Neural cell (in vitro differentiated cells): ENCODE measurements at regions not wholly inside any gene's neighbourhood (a gene's known extent, or its start where the extent isn't known, plus 50 kb on each side); places are given as distances from the start of the nearest gene placed in this dataset.

Experiments
- H2AFZ ChIP-seq: fragments of 200-600, 300-800 bp; sonication (generic), shearing (Covaris generic); 2 replicates; pipeline ENCODE4 v1.6.0; 2014; ENCODE audit warnings: low read depth, mild to moderate bottlenecking, antibody characterized with exemption, low read length, moderate library complexity
- H3F3A ChIP-seq: fragments of 200-600 bp; shearing (Covaris generic); 2 replicates; pipeline ENCODE4 v1.6.1; 2016; ENCODE audit warnings: mild to moderate bottlenecking, moderate library complexity, mixed read lengths, antibody characterized with exemption, low read length; ENCODE audit not compliant: insufficient read depth, poor library complexity, severe bottlenecking
- H3K27ac ChIP-seq: fragments of 200-600, 300-800 bp; sonication (generic), shearing (Covaris generic); 2 replicates; pipeline ENCODE4 v1.5.1; 2014; ENCODE audit warnings: mild to moderate bottlenecking, low read length, moderate library complexity
- H3K27me3 ChIP-seq: fragments of 300-800, 200-600 bp; sonication (generic), shearing (Covaris generic); 2 replicates; pipeline ENCODE4 v1.6.0; 2014; ENCODE audit warnings: mild to moderate bottlenecking, low read depth, low read length, moderate library complexity; ENCODE audit not compliant: insufficient read depth
- H3K36me3 ChIP-seq: fragments of 300-800, 200-600 bp; sonication (generic), shearing (Covaris generic); 2 replicates; pipeline ENCODE4 v1.5.1; 2014; ENCODE audit warnings: mild to moderate bottlenecking, antibody characterized with exemption, low read length, moderate library complexity; ENCODE audit not compliant: insufficient read depth
- H3K4me2 ChIP-seq: fragments of 300-800, 200-600 bp; sonication (generic), shearing (Covaris generic); 2 replicates; pipeline ENCODE4 v1.6.0; 2014; ENCODE audit warnings: mild to moderate bottlenecking, low read length
- H3K4me3 ChIP-seq: fragments of 300-800, 200-600 bp; sonication (generic), shearing (Covaris generic); 2 replicates; pipeline ENCODE4 v1.5.1; 2014; ENCODE audit warnings: mild to moderate bottlenecking, low read length, moderate library complexity
- H3K79me2 ChIP-seq: fragments of 200-600 bp; shearing (Covaris generic); replicated peaks from 2 replicates; pipeline ENCODE4 v1.6.0; 2014; ENCODE audit warnings: mild to moderate bottlenecking, low read length, moderate library complexity; ENCODE audit not compliant: insufficient read depth
- H3K9ac ChIP-seq: fragments of 300-800, 200-600 bp; sonication (generic), shearing (Covaris generic); 2 replicates; pipeline ENCODE4 v1.6.1; 2016; ENCODE audit warnings: mild to moderate bottlenecking, low read length, mixed read lengths
- H3K9me2 ChIP-seq: fragments of 200-600 bp; shearing (Covaris generic); 2 replicates; pipeline ENCODE4 v1.6.1; 2016; ENCODE audit warnings: mild to moderate bottlenecking, low read length, mixed read lengths; ENCODE audit not compliant: insufficient read depth
- H3K9me3 ChIP-seq: fragments of 200-600, 300-800 bp; sonication (generic), shearing (Covaris generic); 2 replicates; pipeline ENCODE4 v1.6.1; 2016; ENCODE audit warnings: mild to moderate bottlenecking, mixed run types, low read length, moderate library complexity, mixed read lengths
- H4K20me1 ChIP-seq: fragments of 200-600 bp; shearing (Covaris generic); 2 replicates; pipeline ENCODE4 v1.6.1; 2016; ENCODE audit warnings: mild to moderate bottlenecking, mixed run types; ENCODE audit not compliant: insufficient read depth
- EP300 ChIP-seq: fragments of 450-650 bp; conservative IDR thresholded peaks from 2 replicates; pipeline ENCODE4 v1.6.1; 2014; ENCODE audit warnings: antibody characterized with exemption, mild to moderate bottlenecking, moderate library complexity; ENCODE audit not compliant: poor library complexity, severe bottlenecking
- EZH2 ChIP-seq: fragments of 200-600, 300-800 bp; shearing (Covaris generic), sonication (generic); IDR thresholded peaks from 2 replicates; pipeline ENCODE4 v1.6.1; 2014; ENCODE audit warnings: antibody characterized with exemption, low read length, borderline replicate concordance, mild to moderate bottlenecking; ENCODE audit not compliant: insufficient read depth, poor library complexity, severe bottlenecking
- MXI1 ChIP-seq: fragments of 450-650 bp; conservative IDR thresholded peaks from 2 replicates; pipeline ENCODE4 v1.6.1; 2014; ENCODE audit warnings: antibody characterized with exemption, mild to moderate bottlenecking; ENCODE audit not compliant: poor library complexity, severe bottlenecking
- POLR2AphosphoS5 ChIP-seq: IDR thresholded peaks from 2 replicates; pipeline ENCODE4 v1.6.1; 2012
- RAD21 ChIP-seq: fragments of 450-650 bp; conservative IDR thresholded peaks from 2 replicates; pipeline ENCODE4 v1.6.1; 2014; ENCODE audit warnings: antibody characterized with exemption, mild to moderate bottlenecking, moderate library complexity
- SMC3 ChIP-seq: fragments of 450-650 bp; conservative IDR thresholded peaks from 2 replicates; pipeline ENCODE4 v1.6.1; 2014; ENCODE audit warnings: antibody characterized with exemption, mild to moderate bottlenecking, moderate library complexity; ENCODE audit not compliant: poor library complexity
- TAF1 ChIP-seq: IDR thresholded peaks from 2 replicates; pipeline ENCODE4 v1.6.1; 2012; ENCODE audit warnings: low read depth
- TF ChIP-seq, protein P1 (sequence below): IDR thresholded peaks from 2 replicates; pipeline ENCODE4 v1.6.1; 2012; ENCODE audit warnings: borderline replicate concordance
- TF ChIP-seq, protein P2 (sequence below): fragments of 450-650 bp; IDR thresholded peaks from 2 replicates; pipeline ENCODE4 v1.5.1; 2014; ENCODE audit warnings: antibody characterized with exemption, mild to moderate bottlenecking, moderate library complexity; ENCODE audit not compliant: poor library complexity, severe bottlenecking

DNA sequence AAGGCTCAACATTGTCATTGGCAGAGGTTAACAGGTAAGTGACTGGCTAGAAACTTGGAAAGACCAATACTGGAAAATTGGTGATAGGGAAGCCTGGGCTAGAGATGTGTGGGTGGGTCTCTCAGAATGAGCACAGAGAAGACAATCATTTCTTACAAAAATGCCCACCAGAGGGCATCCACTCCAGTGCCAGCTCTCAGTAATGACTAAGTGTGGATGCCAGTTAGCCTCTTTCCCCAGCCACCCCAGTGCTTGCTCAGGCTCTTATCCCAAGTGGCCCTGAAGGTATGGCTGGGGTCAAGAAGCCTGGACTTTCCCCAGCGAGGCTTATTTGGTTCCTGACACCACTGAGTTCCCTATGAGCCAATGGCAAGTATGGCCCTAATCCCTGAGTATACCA lies 115.9 kb upstream of the ST8SIA2 start:
- no peak overlapping the region for H3K4me2 ChIP-seq
- no peaks in the 10 kb centered on the region for H3F3A ChIP-seq
- no peak overlapping the region for H3K9ac ChIP-seq
- H2AFZ ChIP-seq = no peak overlapping the region
- no peaks in the 10 kb centered on the region for H3K9me3 ChIP-seq
- H3K9me2 ChIP-seq = no peaks in the 10 kb centered on the region
- TF ChIP-seq POLR2AphosphoS5 = no peak
- no peak for TF ChIP-seq MXI1
- TF ChIP-seq EZH2 = no peak
- TF ChIP-seq, protein P1, sequence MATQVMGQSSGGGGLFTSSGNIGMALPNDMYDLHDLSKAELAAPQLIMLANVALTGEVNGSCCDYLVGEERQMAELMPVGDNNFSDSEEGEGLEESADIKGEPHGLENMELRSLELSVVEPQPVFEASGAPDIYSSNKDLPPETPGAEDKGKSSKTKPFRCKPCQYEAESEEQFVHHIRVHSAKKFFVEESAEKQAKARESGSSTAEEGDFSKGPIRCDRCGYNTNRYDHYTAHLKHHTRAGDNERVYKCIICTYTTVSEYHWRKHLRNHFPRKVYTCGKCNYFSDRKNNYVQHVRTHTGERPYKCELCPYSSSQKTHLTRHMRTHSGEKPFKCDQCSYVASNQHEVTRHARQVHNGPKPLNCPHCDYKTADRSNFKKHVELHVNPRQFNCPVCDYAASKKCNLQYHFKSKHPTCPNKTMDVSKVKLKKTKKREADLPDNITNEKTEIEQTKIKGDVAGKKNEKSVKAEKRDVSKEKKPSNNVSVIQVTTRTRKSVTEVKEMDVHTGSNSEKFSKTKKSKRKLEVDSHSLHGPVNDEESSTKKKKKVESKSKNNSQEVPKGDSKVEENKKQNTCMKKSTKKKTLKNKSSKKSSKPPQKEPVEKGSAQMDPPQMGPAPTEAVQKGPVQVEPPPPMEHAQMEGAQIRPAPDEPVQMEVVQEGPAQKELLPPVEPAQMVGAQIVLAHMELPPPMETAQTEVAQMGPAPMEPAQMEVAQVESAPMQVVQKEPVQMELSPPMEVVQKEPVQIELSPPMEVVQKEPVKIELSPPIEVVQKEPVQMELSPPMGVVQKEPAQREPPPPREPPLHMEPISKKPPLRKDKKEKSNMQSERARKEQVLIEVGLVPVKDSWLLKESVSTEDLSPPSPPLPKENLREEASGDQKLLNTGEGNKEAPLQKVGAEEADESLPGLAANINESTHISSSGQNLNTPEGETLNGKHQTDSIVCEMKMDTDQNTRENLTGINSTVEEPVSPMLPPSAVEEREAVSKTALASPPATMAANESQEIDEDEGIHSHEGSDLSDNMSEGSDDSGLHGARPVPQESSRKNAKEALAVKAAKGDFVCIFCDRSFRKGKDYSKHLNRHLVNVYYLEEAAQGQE = no peak
- no peak for TF ChIP-seq TAF1
- peak; percentile 49 for TF ChIP-seq RAD21
- TF ChIP-seq EP300 = no peak
- TF ChIP-seq, protein P2, sequence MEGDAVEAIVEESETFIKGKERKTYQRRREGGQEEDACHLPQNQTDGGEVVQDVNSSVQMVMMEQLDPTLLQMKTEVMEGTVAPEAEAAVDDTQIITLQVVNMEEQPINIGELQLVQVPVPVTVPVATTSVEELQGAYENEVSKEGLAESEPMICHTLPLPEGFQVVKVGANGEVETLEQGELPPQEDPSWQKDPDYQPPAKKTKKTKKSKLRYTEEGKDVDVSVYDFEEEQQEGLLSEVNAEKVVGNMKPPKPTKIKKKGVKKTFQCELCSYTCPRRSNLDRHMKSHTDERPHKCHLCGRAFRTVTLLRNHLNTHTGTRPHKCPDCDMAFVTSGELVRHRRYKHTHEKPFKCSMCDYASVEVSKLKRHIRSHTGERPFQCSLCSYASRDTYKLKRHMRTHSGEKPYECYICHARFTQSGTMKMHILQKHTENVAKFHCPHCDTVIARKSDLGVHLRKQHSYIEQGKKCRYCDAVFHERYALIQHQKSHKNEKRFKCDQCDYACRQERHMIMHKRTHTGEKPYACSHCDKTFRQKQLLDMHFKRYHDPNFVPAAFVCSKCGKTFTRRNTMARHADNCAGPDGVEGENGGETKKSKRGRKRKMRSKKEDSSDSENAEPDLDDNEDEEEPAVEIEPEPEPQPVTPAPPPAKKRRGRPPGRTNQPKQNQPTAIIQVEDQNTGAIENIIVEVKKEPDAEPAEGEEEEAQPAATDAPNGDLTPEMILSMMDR = no peak
- TF ChIP-seq SMC3 = peak; percentile 46
- no peak overlapping the region for H3K4me3 ChIP-seq
- H3K36me3 ChIP-seq = no peaks in the 10 kb centered on the region
- H3K79me2 ChIP-seq = no peaks in the 10 kb centered on the region
- H3K27me3 ChIP-seq = no peaks in the 10 kb centered on the region
- H3K27ac ChIP-seq = no peak overlapping the region
- no peaks in the 10 kb centered on the region for H4K20me1 ChIP-seq

DNA sequence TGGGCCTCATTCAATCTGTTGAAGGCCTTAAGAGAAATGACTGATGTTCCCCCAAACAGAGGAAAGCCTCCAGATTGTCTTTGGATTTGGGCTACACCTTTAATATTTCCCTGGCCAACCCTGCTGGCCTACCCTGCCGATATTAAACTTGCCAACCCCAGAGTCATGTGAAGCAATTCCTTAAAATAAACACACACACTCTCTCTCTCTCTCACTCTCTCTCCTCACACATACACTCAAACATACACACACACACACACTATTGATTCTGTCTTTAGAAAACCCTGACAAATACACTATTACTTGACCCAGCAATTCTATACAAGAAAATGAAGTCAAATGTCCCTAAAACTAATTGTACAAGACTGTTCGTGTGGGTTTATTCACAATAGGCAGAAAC lies 109.9 kb upstream of the ST8SIA2 start:
- H3K9ac ChIP-seq = no peak overlapping the region
- no peak overlapping the region for H3K4me2 ChIP-seq
- H3K9me2 ChIP-seq = no peaks in the 10 kb centered on the region
- H3F3A ChIP-seq = no peaks in the 10 kb centered on the region
- H3K36me3 ChIP-seq = no peaks in the 10 kb centered on the region
- no peaks in the 10 kb centered on the region for H4K20me1 ChIP-seq
- H2AFZ ChIP-seq = no peak overlapping the region
- H3K27ac ChIP-seq = no peak overlapping the region
- TF ChIP-seq MXI1 (no peak), SMC3 (no peak), EP300 (no peak), EZH2 (no peak), POLR2AphosphoS5 (no peak), TAF1 (no peak), RAD21 (no peak)
- TF ChIP-seq, protein P1 = no peak
- TF ChIP-seq, protein P2 = no peak
- H3K79me2 ChIP-seq = no peaks in the 10 kb centered on the region
- no peaks in the 10 kb centered on the region for H3K9me3 ChIP-seq
- no peak overlapping the region for H3K4me3 ChIP-seq
- no peaks in the 10 kb centered on the region for H3K27me3 ChIP-seq
